HG03521 (cell line): ENCODE measurements at regions not wholly inside any gene's neighbourhood (a gene's known extent, or its start where the extent isn't known, plus 50 kb on each side); places are given as distances from the start of the nearest gene placed in this dataset.
"Not testable (repeated sequence)": the region's sequence is repeated elsewhere in the genome, so short reads cannot be mapped to it uniquely, and the experiment has no call there.

ENCODE experiments used
- ATAC-seq: cut with Tn5 transposase; IDR thresholded peaks from one replicate; pipeline ENCODE4 v1.9.1; 2021; ENCODE audit warnings: mild to moderate bottlenecking, moderate library complexity; ENCODE audit not compliant: unreplicated experiment

- ATAC-seq, result no peak
These were observed 589.8 kb downstream of the KCNH5 start for GRCh38 chr14:62455446-62455845.

GRCh38 chr14:62462988-62463387, 582.3 kb downstream of the KCNH5 start:
- ATAC-seq, result no peak

- ATAC-seq, result no peak
These were observed 576.3 kb downstream of the KCNH5 start for GRCh38 chr14:62468946-62469345.

- no peak for ATAC-seq
These were observed 574.3 kb downstream of the KCNH5 start for GRCh38 chr14:62470935-62471334.

GRCh38 chr14:62491146-62491545, 554.1 kb downstream of the KCNH5 start:
- no peak for ATAC-seq

- no peak for ATAC-seq
These were observed 547.5 kb downstream of the KCNH5 start for GRCh38 chr14:62497708-62498107.

- ATAC-seq, result no peak
These were observed 544.1 kb downstream of the KCNH5 start for GRCh38 chr14:62501021-62501750.

GRCh38 chr14:62505045-62505444, 540.2 kb downstream of the KCNH5 start:
- ATAC-seq, result no peak

- not testable (repeated sequence) for ATAC-seq
These were observed 523.9 kb downstream of the KCNH5 start for GRCh38 chr14:62521309-62521708.

- ATAC-seq, result no peak
These were observed 517.0 kb downstream of the KCNH5 start for GRCh38 chr14:62528296-62528695.

- ATAC-seq, result no peak
These were observed 513.1 kb downstream of the KCNH5 start for GRCh38 chr14:62532181-62532580.

- no peak for ATAC-seq
These were observed 498.3 kb downstream of the KCNH5 start for GRCh38 chr14:62546862-62547474.

- ATAC-seq, result no peak
These were observed 487.8 kb downstream of the KCNH5 start for GRCh38 chr14:62557416-62557815.

GRCh38 chr14:62558451-62558850, 486.8 kb downstream of the KCNH5 start:
- no peak for ATAC-seq

GRCh38 chr14:62585247-62585646, 460.0 kb downstream of the KCNH5 start:
- ATAC-seq, result no peak

GRCh38 chr14:62592877-62593276, 452.4 kb downstream of the KCNH5 start:
- ATAC-seq, result no peak

- ATAC-seq, result no peak
These were observed 448.1 kb downstream of the KCNH5 start for GRCh38 chr14:62597143-62597542.

- ATAC-seq, result no peak
These were observed 445.5 kb downstream of the KCNH5 start for GRCh38 chr14:62599616-62600385.

GRCh38 chr14:62602712-62603111, 442.5 kb downstream of the KCNH5 start:
- ATAC-seq, result no peak

- no peak for ATAC-seq
These were observed 440.7 kb downstream of the KCNH5 start for GRCh38 chr14:62604524-62604923.

GRCh38 chr14:62614122-62614521, 431.1 kb downstream of the KCNH5 start:
- ATAC-seq, result no peak

- ATAC-seq, result no peak
These were observed 428.6 kb downstream of the KCNH5 start for GRCh38 chr14:62616668-62617067.
